Neural progenitor cell (in vitro differentiated cells): ENCODE measurements at regions not wholly inside any gene's neighbourhood (a gene's known extent, or its start where the extent isn't known, plus 50 kb on each side); places are given as distances from the start of the nearest gene placed in this dataset.

Experiments used
- EZH2 ChIP-seq: fragments of 200-600 bp; sonication (generic); IDR thresholded peaks from 2 replicates; pipeline ENCODE4 v1.6.1; 2017; ENCODE audit warnings: antibody characterized with exemption, mild to moderate bottlenecking, moderate library complexity
- EZH2phosphoT487 ChIP-seq: fragments of 200-600 bp; sonication (generic); IDR thresholded peaks from 2 replicates; pipeline ENCODE4 v1.6.1; 2017; ENCODE audit warnings: antibody characterized with exemption

- no peak for TF ChIP-seq EZH2
- no peak for TF ChIP-seq EZH2phosphoT487
Observed at GRCh38 chr6:150745896-150746295, 119.6 kb upstream of the MTHFD1L start.
